Left lung (tissue), 4 donors: ENCODE measurements at regions not wholly inside any gene's neighbourhood (a gene's known extent, or its start where the extent isn't known, plus 50 kb on each side); places are given as distances from the start of the nearest gene placed in this dataset.
A peak's percentile ranks its signal among the peaks of the same experiment; 100 is the strongest.

ENCODE experiments used
- ATAC-seq: fragments of 200-7000 bp; cut with Tn5 transposase; one replicate; pipeline ENCODE4 v1.9.1; 2020; ENCODE audit warnings: moderate library complexity
- DNase-seq, 4 donors: peaks; one replicate each; pipeline ENCODE4 v3.0.0-alpha.2; 2013 to 2020
- H3K27ac ChIP-seq, 2 donors: fragments of 200-600 bp; sonication (generic) in 1 of 2; one replicate each; pipeline versions ENCODE4 v1.5.0 to v1.8.0; 2020 to 2021
- H3K27me3 ChIP-seq, 2 donors: fragments of 200-600 bp; sonication (generic) in 1 of 2; one replicate each; pipeline versions ENCODE4 v1.5.0 to v1.8.0; 2020 to 2021
- H3K36me3 ChIP-seq, 2 donors: fragments of 200-600 bp; sonication (generic) in 1 of 2; one replicate each; pipeline versions ENCODE4 v1.5.0 to v1.8.0; 2020 to 2021
- H3K4me1 ChIP-seq, 2 donors: fragments of 200-600 bp; one replicate each; pipeline ENCODE4 v1.8.0; 2021
- H3K4me3 ChIP-seq, 2 donors: fragments of 200-600 bp; sonication (generic) in 1 of 2; one replicate each; pipeline versions ENCODE4 v1.5.0 to v1.8.0; 2020 to 2021; ENCODE audit warnings: mild to moderate bottlenecking in 1 of 2
- H3K9me3 ChIP-seq, 2 donors: fragments of 200-600 bp; sonication (generic) in 1 of 2; one replicate each; pipeline versions ENCODE4 v1.5.0 to v1.8.0; 2020 to 2021
- CTCF ChIP-seq, 2 donors: fragments of 200-600 bp; sonication (generic) in 1 of 2; IDR thresholded peaks; one replicate each; pipeline versions ENCODE4 v1.5.0 to v1.8.0; 2021; ENCODE audit warnings: antibody characterized with exemption in 2 of 2
- intact Hi-C, 2 donors: fragments of 100-400 bp; cut with DNase I; formaldehyde crosslinking; loops; one replicate each; pipeline versions ENCODE4 v1.11.2 to v1.14.2; 2022
- donor health status: DM: no; HTN: yes; CAD: no.
- donor health status: DM: no; HTN: no; CAD: no.

GRCh38 chr1:38270849-38271633, 224.4 kb upstream of the POU3F1 start:
- ATAC-seq (no peak), DNase-seq (peak in 1 of 4 donors; percentile 45)
- Histone ChIP-seq H3K36me3 (no peaks in the 10 kb centered on the region), H3K27ac (no peak overlapping the region), H3K9me3 (no peaks in the 10 kb centered on the region), H3K4me1 (no peaks in the 10 kb centered on the region), H3K27me3 (peaks cover 0 to 24% of the 10 kb centered on the region in 2 donors), H3K4me3 (no peak overlapping the region)
- intact Hi-C loops, result no loop called here
- TF ChIP-seq CTCF (IDR thresholded peaks at IDR 0.05), result no peak

GRCh38 chr1:38269923-38270848, 223.6 kb upstream of the POU3F1 start:
- TF ChIP-seq CTCF (IDR thresholded peaks at IDR 0.05), result no peak
- ATAC-seq, result peak; percentile 35
- intact Hi-C loops, result no loop called here
- Histone ChIP-seq H3K4me3 (no peak overlapping the region), H3K9me3 (no peaks in the 10 kb centered on the region), H3K27me3 (peaks cover 0 to 24% of the 10 kb centered on the region in 2 donors), H3K36me3 (no peaks in the 10 kb centered on the region), H3K4me1 (no peaks in the 10 kb centered on the region), H3K27ac (no peak overlapping the region)
- peak in 2 of 4 donors; percentile 76 to 80 for DNase-seq

GRCh38 chr1:38268226-38268625, 221.6 kb upstream of the POU3F1 start:
- Histone ChIP-seq H3K4me3 (no peak overlapping the region), H3K9me3 (no peaks in the 10 kb centered on the region), H3K27me3 (peaks cover 0 to 24% of the 10 kb centered on the region in 2 donors), H3K27ac (no peak overlapping the region), H3K36me3 (no peaks in the 10 kb centered on the region), H3K4me1 (no peaks in the 10 kb centered on the region)
- DNase-seq (no peak), ATAC-seq (no peak)
- no peak for TF ChIP-seq CTCF (IDR thresholded peaks at IDR 0.05)
- intact Hi-C loops, result no loop called here

GRCh38 chr1:38267037-38268036, 220.7 kb upstream of the POU3F1 start:
- Histone ChIP-seq H3K27ac (no peak overlapping the region), H3K9me3 (no peaks in the 10 kb centered on the region), H3K27me3 (peaks cover 0 to 24% of the 10 kb centered on the region in 2 donors), H3K4me3 (no peak overlapping the region), H3K36me3 (no peaks in the 10 kb centered on the region), H3K4me1 (no peaks in the 10 kb centered on the region)
- intact Hi-C loops, result no loop called here
- no peak for ATAC-seq
- TF ChIP-seq CTCF (IDR thresholded peaks at IDR 0.05), result no peak
- DNase-seq, result no peak
